HCT116 (cell line): ENCODE measurements at regions not wholly inside any gene's neighbourhood (a gene's known extent, or its start where the extent isn't known, plus 50 kb on each side); places are given as distances from the start of the nearest gene placed in this dataset.

Source experiments
- ATAC-seq: fragments of 200-7000 bp; cut with Tn5 transposase; 2 replicates; pipeline ENCODE4 v1.9.1; 2020; ENCODE audit warnings: mild to moderate bottlenecking, moderate library complexity
- BruUV-seq: library from RNA; stranded (reverse); fragments of 400-500 nt; replicated peaks from 2 replicates; lab custom pipeline; 2021; lab: Mats Ljungman, UMichigan
- CTCF ChIA-PET: fragments of 300-600 bp; sonication (Branson Sonifier 250); formaldehyde crosslinking; loops from one replicate; lab custom pipeline; 2021; ENCODE audit warnings: antibody characterized with exemption; lab: Charles Lee
- POLR2A ChIA-PET: fragments of 300-600, 350-600 bp; sonication (Branson Sonifier 250); formaldehyde crosslinking; loops from one replicate; lab custom pipeline; 2021; ENCODE audit warnings: antibody characterized with exemption; lab: Charles Lee
- RAD21 ChIA-PET, 2 experiments: fragments of 300-600 bp; sonication (Branson Sonifier 250); formaldehyde crosslinking; loops; one replicate each; lab custom pipeline; 2023; ENCODE audit warnings: low total read pairs in 2 of 2; ENCODE audit not compliant: uncharacterized antibody in 2 of 2, unreplicated experiment in 2 of 2, low non-redundant PET in 1 of 2; lab: Charles Lee
- DNase-seq: peaks from one replicate; pipeline ENCODE4 v3.0.0-alpha.2; 2010; ENCODE audit warnings: low read depth, low spot score
- H2AFZ ChIP-seq: fragments of 200-600 bp; shearing (Covaris generic), sonication (generic); 2 replicates; pipeline ENCODE4 v1.6.1; 2017; ENCODE audit warnings: low read depth, mixed run types, mixed read lengths, antibody characterized with exemption, low read length; ENCODE audit not compliant: poor library complexity, severe bottlenecking
- H3K27ac ChIP-seq: 2 replicates; pipeline ENCODE4 v1.5.1; 2012; ENCODE audit warnings: low read depth, low read length
- H3K27me3 ChIP-seq: fragments of 200-600 bp; sonication (generic); 2 replicates; pipeline ENCODE4 v1.6.1; 2016; ENCODE audit warnings: mixed run types, low read length, mixed read lengths; ENCODE audit not compliant: insufficient read depth
- H3K36me3 ChIP-seq, 2 experiments: fragments of 200-500 bp in 1 of 2; fragments of 200-600 bp in 1 of 2; sonication (Bioruptor generic) in 1 of 2; sonication (generic) in 1 of 2; 2 replicates each; pipeline versions ENCODE4 v1.5.1 to v1.6.1; 2014 to 2016; ENCODE audit warnings: low read length in 2 of 2, inconsistent platforms in 1 of 2, mixed read lengths in 1 of 2, mixed run types in 1 of 2; ENCODE audit not compliant: insufficient read depth in 2 of 2, control insufficient read depth in 1 of 2
- H3K4me1 ChIP-seq, 2 experiments: fragments of 200-600 bp in 1 of 2; sonication (generic) in 1 of 2; 2 replicates each; pipeline versions ENCODE4 v1.5.1 to v1.6.1; 2012 to 2017; ENCODE audit warnings: low read length in 2 of 2, inconsistent platforms in 1 of 2, mild to moderate bottlenecking in 1 of 2, mixed read lengths in 1 of 2, mixed run types in 1 of 2, moderate library complexity in 1 of 2; ENCODE audit not compliant: insufficient read depth in 2 of 2, control insufficient read depth in 1 of 2
- H3K4me2 ChIP-seq: fragments of 200-600 bp; sonication (generic); 2 replicates; pipeline ENCODE4 v1.6.1; 2017; ENCODE audit warnings: mixed run types, low read length, mixed read lengths
- H3K4me3 ChIP-seq, 2 experiments: fragments of 200-600 bp in 1 of 2; sonication (generic) in 1 of 2; replicated peaks in 1 of 2; 2 replicates each; pipeline ENCODE4 v1.5.1; 2011 to 2016; ENCODE audit warnings: low read length in 2 of 2, control low read depth in 1 of 2, low read depth in 1 of 2, mild to moderate bottlenecking in 1 of 2, mixed read lengths in 1 of 2, mixed run types in 1 of 2
- H3K79me2 ChIP-seq: fragments of 200-600 bp; sonication (generic); 2 replicates; pipeline ENCODE4 v1.6.1; 2017; ENCODE audit warnings: mild to moderate bottlenecking, mixed run types, low read length, moderate library complexity, mixed read lengths; ENCODE audit not compliant: insufficient read depth
- H3K9ac ChIP-seq: fragments of 200-600 bp; sonication (generic); 2 replicates; pipeline ENCODE4 v1.6.1; 2016; ENCODE audit warnings: low read length, mixed read lengths
- H3K9me2 ChIP-seq: fragments of 200-600 bp; sonication (generic), shearing (Covaris generic); 2 replicates; pipeline ENCODE4 v1.6.1; 2017; ENCODE audit warnings: mixed run types, mild to moderate bottlenecking, moderate library complexity; ENCODE audit not compliant: insufficient read depth
- H3K9me3 ChIP-seq, 2 experiments: fragments of 200-500 bp in 1 of 2; fragments of 200-600 bp in 1 of 2; sonication (Bioruptor generic) in 1 of 2; sonication (generic) in 1 of 2; 2 replicates each; pipeline ENCODE4 v1.6.1; 2014 to 2017; ENCODE audit warnings: low read length in 2 of 2, mixed read lengths in 2 of 2, inconsistent platforms in 1 of 2, low read depth in 1 of 2, mild to moderate bottlenecking in 1 of 2, mixed run types in 1 of 2, moderate library complexity in 1 of 2; ENCODE audit not compliant: control insufficient read depth in 1 of 2, insufficient read depth in 1 of 2
- H4K20me1 ChIP-seq: fragments of 200-600 bp; sonication (generic), shearing (Covaris generic); 2 replicates; pipeline ENCODE4 v1.6.1; 2017; ENCODE audit warnings: mixed run types, mild to moderate bottlenecking, moderate library complexity; ENCODE audit not compliant: insufficient read depth
- CBX3 ChIP-seq: IDR thresholded peaks from 2 replicates; pipeline ENCODE4 v1.6.1; 2012; ENCODE audit warnings: low read depth
- CEBPB ChIP-seq: IDR thresholded peaks from 2 replicates; pipeline ENCODE4 v1.6.1; 2012; ENCODE audit warnings: low read depth
- EGR1 ChIP-seq: IDR thresholded peaks from 2 replicates; pipeline ENCODE4 v1.6.1; 2012; ENCODE audit warnings: low read depth
- ELF1 ChIP-seq: IDR thresholded peaks from 2 replicates; pipeline ENCODE4 v1.6.1; 2012; ENCODE audit warnings: low read depth, borderline replicate concordance
- EZH2 ChIP-seq: fragments of 200-600 bp; sonication (generic); IDR thresholded peaks from 2 replicates; pipeline ENCODE4 v1.6.1; 2017; ENCODE audit warnings: antibody characterized with exemption, mixed run types
- EZH2phosphoT487 ChIP-seq: fragments of 200-600 bp; IDR thresholded peaks from 2 replicates; pipeline ENCODE4 v1.6.1; 2018; ENCODE audit warnings: antibody characterized with exemption, borderline replicate concordance
- JUND ChIP-seq: IDR thresholded peaks from 2 replicates; pipeline ENCODE4 v1.6.1; 2012
- POLR2A ChIP-seq: IDR thresholded peaks from 2 replicates; pipeline ENCODE4 v1.7.0; 2011; ENCODE audit warnings: borderline replicate concordance; ENCODE audit not compliant: insufficient read depth, insufficient read length; ENCODE audit errors: extremely low read depth
- POLR2AphosphoS5 ChIP-seq: IDR thresholded peaks from 2 replicates; pipeline ENCODE4 v1.6.1; 2011; ENCODE audit warnings: mild to moderate bottlenecking, low read depth, low read length, moderate library complexity
- RAD21 ChIP-seq: IDR thresholded peaks from 2 replicates; pipeline ENCODE4 v1.6.1; 2012; ENCODE audit warnings: low read depth, mild to moderate bottlenecking
- SIN3A ChIP-seq: IDR thresholded peaks from 2 replicates; pipeline ENCODE4 v1.6.1; 2012; ENCODE audit warnings: low read depth
- SRF ChIP-seq: IDR thresholded peaks from 2 replicates; pipeline ENCODE4 v1.6.1; 2012; ENCODE audit warnings: low read depth
- TCF7L2 ChIP-seq: IDR thresholded peaks from 2 replicates; pipeline ENCODE4 v1.7.0; 2011; ENCODE audit warnings: borderline replicate concordance, inconsistent platforms; ENCODE audit not compliant: insufficient read depth, insufficient read length; ENCODE audit errors: extremely low read depth
- YY1 ChIP-seq: IDR thresholded peaks from 2 replicates; pipeline ENCODE4 v1.6.1; 2011; ENCODE audit warnings: low read length, low read depth, moderate library complexity, mild to moderate bottlenecking; ENCODE audit not compliant: insufficient replicate concordance; ENCODE audit errors: extremely low read depth
- ZFX ChIP-seq: fragments of 450-650 bp; IDR thresholded peaks from 2 replicates; pipeline ENCODE4 v1.6.1; 2017
- ZNF274 ChIP-seq: fragments of 200-500 bp; sonication (Bioruptor generic); IDR thresholded peaks from 2 replicates; pipeline ENCODE4 v1.6.1; 2014; ENCODE audit warnings: mild to moderate bottlenecking, low read depth, low read length, inconsistent platforms
- intact Hi-C: fragments of 100-400 bp; cut with micrococcal nuclease; formaldehyde crosslinking; loops from 2 replicates; pipeline ENCODE4 v1.10.0; 2022
- TF ChIP-seq, protein P1 (sequence below): IDR thresholded peaks from 2 replicates; pipeline ENCODE4 v1.6.1; 2012
- TF ChIP-seq, protein P2 (sequence below): IDR thresholded peaks from 2 replicates; pipeline ENCODE4 v1.6.1; 2012

DNA sequence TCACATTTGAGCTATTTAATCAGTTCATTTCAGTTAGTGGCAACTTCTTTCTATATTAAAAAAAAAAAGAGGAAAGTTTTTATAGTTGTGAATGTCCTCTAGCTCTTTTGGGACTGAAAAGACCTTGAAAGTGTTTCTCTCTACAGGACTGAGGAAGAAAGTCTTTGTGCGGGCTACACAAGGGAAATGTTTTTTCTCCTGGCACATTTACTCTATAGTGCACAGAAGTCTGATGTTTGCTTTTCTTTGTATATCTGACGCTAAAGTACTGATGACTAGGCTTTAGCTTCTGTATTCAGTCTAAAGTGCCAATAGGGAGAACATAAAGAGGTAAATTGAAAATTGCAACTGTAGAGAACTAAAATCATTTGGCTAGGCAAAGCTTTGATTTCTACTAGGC is 737.4 kb upstream of the LUZP2 start:
- Histone ChIP-seq H3K4me1 (no peaks in the 10 kb centered on the region), H3K9ac (no peak overlapping the region), H3K36me3 (no peaks in the 10 kb centered on the region), H3K27ac (no peak overlapping the region), H3K4me3 (no peak overlapping the region), H3K79me2 (no peaks in the 10 kb centered on the region), H3K9me3 (peaks cover 19 to 22% of the 10 kb centered on the region in 2 experiments; a peak in 2 of 4 replicates), H3K27me3 (no peaks in the 10 kb centered on the region), H4K20me1 (no peaks in the 10 kb centered on the region), H3K4me2 (no peak overlapping the region), H2AFZ (no peak overlapping the region), H3K9me2 (no peaks in the 10 kb centered on the region)
- DNase-seq (no peak), ATAC-seq (no peak)
- no TSS peak for BruUV-seq
- ChIA-PET POLR2A (no interaction called here), CTCF (no interaction called here), RAD21 (no interaction called here)
- intact Hi-C loops = no loop called here
- TF ChIP-seq, protein P1, sequence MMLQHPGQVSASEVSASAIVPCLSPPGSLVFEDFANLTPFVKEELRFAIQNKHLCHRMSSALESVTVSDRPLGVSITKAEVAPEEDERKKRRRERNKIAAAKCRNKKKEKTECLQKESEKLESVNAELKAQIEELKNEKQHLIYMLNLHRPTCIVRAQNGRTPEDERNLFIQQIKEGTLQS = no peak
- TF ChIP-seq ELF1 (no peak), EZH2 (no peak), CEBPB (no peak), ZNF274 (no peak), POLR2AphosphoS5 (no peak), SIN3A (no peak), TCF7L2 (no peak), ZFX (no peak), CBX3 (no peak), POLR2A (no peak), EZH2phosphoT487 (no peak), RAD21 (no peak), YY1 (no peak), SRF (no peak), JUND (no peak), EGR1 (no peak)
- TF ChIP-seq, protein P2, sequence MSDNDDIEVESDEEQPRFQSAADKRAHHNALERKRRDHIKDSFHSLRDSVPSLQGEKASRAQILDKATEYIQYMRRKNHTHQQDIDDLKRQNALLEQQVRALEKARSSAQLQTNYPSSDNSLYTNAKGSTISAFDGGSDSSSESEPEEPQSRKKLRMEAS = no peak
- TF ChIP-seq, all 23 proteins: peak for 0
